ENCODE measurements at regions not wholly inside any gene's neighbourhood (a gene's known extent, or its start where the extent isn't known, plus 50 kb on each side); places are given as distances from the start of the nearest gene placed in this dataset.

DNA sequence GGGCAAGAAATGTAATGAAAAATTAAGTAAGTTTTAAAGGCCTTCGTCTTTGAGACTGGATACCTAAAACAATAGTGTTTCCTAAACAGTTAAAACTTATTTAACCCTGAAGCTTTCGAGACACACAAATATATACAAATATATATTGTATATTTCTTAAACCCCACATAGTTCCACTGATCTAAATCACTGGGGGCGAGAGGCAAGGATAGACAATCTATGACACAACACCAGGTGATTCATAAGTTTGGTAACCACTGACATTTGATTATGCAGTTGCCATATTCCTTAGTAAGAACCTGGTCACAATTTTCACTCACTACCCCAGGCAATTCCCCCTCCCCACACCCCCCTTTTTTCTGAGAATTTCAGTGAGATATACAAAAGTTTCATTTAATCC, 55.3 kb upstream of the BOLA1 start:
- peak overlapping the region; percentile 91 for H3K9ac ChIP-seq
- 3% methylated on average over 3 of the region's 3 CpGs for WGBS (ENCODE audit: low lambda C conversion rate)
- H3K27me3 ChIP-seq (ENCODE audit: insufficient read depth) = no peaks in the 10 kb centered on the region
- H2AFZ ChIP-seq (ENCODE audit: low read depth) = no peak overlapping the region; the same call in 1 of the 2 replicates
- peak overlapping the region; percentile 66 to 73 for H3K4me3 ChIP-seq (ENCODE audit: low read depth in 2 of 2, low read length in 1 of 2)
- H3K36me3 ChIP-seq (replicated peaks in 1 of 2; ENCODE audit: control insufficient read depth in 1 of 2, insufficient read depth in 2 of 2, low read length in 1 of 2) = peaks cover 0 to 21% of the 10 kb centered on the region in 2 experiments
- H4K20me1 ChIP-seq (ENCODE audit: insufficient read depth) = no peaks in the 10 kb centered on the region; the same call in 1 of the 2 replicates
- POLR2A ChIA-PET = interaction anchor here (0.7 to 1.6 kb wide), 2 partner anchors 43 to 194 kb away, joined by 3 to 23 read pairs; a partner anchor contains a TSS
- peak overlapping the region; percentile 59 to 87 for H3K27ac ChIP-seq (ENCODE audit: low read depth in 2 of 2, low read length in 1 of 2)
- no peaks in the 10 kb centered on the region for H3K9me2 ChIP-seq
- CTCF ChIA-PET = no interaction called here
- DNase-seq = no peak
- peaks cover 12% of the 10 kb centered on the region for H3F3A ChIP-seq (replicated peaks; ENCODE audit: insufficient read depth)
- TF ChIP-seq, protein P1, sequence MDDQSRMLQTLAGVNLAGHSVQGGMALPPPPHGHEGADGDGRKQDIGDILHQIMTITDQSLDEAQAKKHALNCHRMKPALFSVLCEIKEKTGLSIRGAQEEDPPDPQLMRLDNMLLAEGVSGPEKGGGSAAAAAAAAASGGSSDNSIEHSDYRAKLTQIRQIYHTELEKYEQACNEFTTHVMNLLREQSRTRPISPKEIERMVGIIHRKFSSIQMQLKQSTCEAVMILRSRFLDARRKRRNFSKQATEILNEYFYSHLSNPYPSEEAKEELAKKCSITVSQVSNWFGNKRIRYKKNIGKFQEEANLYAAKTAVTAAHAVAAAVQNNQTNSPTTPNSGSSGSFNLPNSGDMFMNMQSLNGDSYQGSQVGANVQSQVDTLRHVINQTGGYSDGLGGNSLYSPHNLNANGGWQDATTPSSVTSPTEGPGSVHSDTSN (IDR thresholded peaks at IDR 0.05) = 0 out of 2 replicates have a peak, but pooled peaks have one; percentile 6
- TF ChIP-seq MXI1 (IDR thresholded peaks at IDR 0.05; ENCODE audit: low read depth, low read length) = peak; percentile 4; the same call in 1 of the 2 replicates
- peak; percentile 26; the same call in 1 of the 2 replicates for TF ChIP-seq FOSL2 (IDR thresholded peaks at IDR 0.05; ENCODE audit: borderline replicate concordance, low read depth)
- TF ChIP-seq CHD2 (IDR thresholded peaks at IDR 0.05; ENCODE audit: low read length, partially characterized antibody) = no peak
- TF ChIP-seq JUND (IDR thresholded peaks at IDR 0.05) = 0 out of 2 replicates have a peak, but pooled peaks have one; percentile 8
- TF ChIP-seq TEAD4 (IDR thresholded peaks at IDR 0.05; ENCODE audit: borderline replicate concordance, insufficient read depth) = no peak
- no peak for TF ChIP-seq EZH2phosphoT487 (IDR thresholded peaks at IDR 0.05; ENCODE audit: borderline replicate concordance, low read depth)
- H3K9me3 ChIP-seq = no peaks in the 10 kb centered on the region
- H3K4me1 ChIP-seq (ENCODE audit: control insufficient read depth in 1 of 2, insufficient read depth in 2 of 2, low read depth in 1 of 2, low read length in 1 of 2) = peaks cover 11 to 36% of the 10 kb centered on the region in 2 experiments; a peak in 3 of 4 replicates
- peaks cover 59% of the 10 kb centered on the region for H3K79me2 ChIP-seq (ENCODE audit: insufficient read depth)
- peak overlapping the region; percentile 91 for H3K4me2 ChIP-seq

DNA sequence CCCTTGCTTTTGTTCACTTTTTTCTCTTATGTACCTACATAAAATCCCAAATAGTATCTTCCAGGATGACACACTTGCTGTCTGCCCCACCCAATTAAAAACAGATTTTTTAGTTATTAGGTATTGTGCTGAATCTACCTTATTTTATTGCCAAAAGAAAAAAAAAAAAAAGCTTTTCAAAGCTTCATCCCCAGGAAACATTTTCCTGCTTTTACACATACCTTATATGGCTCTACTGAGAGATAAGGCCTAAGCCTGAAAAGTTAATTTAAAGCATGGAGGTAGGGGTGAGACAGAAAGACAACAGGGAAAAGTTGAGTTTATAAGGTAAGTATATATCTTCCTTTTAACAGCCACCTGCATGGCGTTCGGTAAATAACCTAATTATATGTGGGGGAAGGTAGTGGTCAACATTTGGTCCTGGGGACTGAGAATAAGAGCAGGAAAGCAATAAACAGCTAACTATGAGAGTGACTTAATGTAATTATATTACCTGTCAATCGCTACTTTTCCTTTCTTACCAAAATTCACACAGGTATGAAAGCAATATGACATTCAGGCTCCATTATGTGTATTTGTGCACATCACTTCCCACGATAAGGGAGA, 54.6 kb upstream of the BOLA1 start:
- peaks cover 13 to 39% of the 10 kb centered on the region in 2 experiments; a peak in 3 of 4 replicates for H3K4me1 ChIP-seq (ENCODE audit: control insufficient read depth in 1 of 2, insufficient read depth in 2 of 2, low read depth in 1 of 2, low read length in 1 of 2)
- no peaks in the 10 kb centered on the region for H3K9me3 ChIP-seq
- WGBS (ENCODE audit: low lambda C conversion rate) = 34% methylated on average over 4 of the region's 4 CpGs
- H3K4me3 ChIP-seq (ENCODE audit: low read depth in 2 of 2, low read length in 1 of 2) = peak overlapping the region; percentile 66 to 73
- ChIA-PET POLR2A (interaction anchor here (1.0 to 1.6 kb wide), 3 partner anchors 41 to 43 kb away, joined by 3 to 23 read pairs (median 7); a partner anchor contains a TSS), CTCF (interaction anchor here (0.6 kb wide), 1 partner anchor 1167 kb away, joined by 3 read pairs; no protein-coding TSS in a partner anchor)
- peaks cover 65% of the 10 kb centered on the region for H3K79me2 ChIP-seq (ENCODE audit: insufficient read depth)
- H3K4me2 ChIP-seq = peak overlapping the region; percentile 91
- H3K9ac ChIP-seq = peak overlapping the region; percentile 91; the same call in 1 of the 2 replicates
- H3K36me3 ChIP-seq (replicated peaks in 1 of 2; ENCODE audit: control insufficient read depth in 1 of 2, insufficient read depth in 2 of 2, low read length in 1 of 2) = peaks cover 0 to 21% of the 10 kb centered on the region in 2 experiments
- H4K20me1 ChIP-seq (ENCODE audit: insufficient read depth) = no peaks in the 10 kb centered on the region; the same call in 1 of the 2 replicates
- peaks cover 12% of the 10 kb centered on the region for H3F3A ChIP-seq (replicated peaks; ENCODE audit: insufficient read depth)
- no peaks in the 10 kb centered on the region for H3K9me2 ChIP-seq
- no peak for DNase-seq
- peak overlapping the region; percentile 59 to 79 for H3K27ac ChIP-seq (ENCODE audit: low read depth in 2 of 2, low read length in 1 of 2)
- H2AFZ ChIP-seq (ENCODE audit: low read depth) = no peak overlapping the region
- H3K27me3 ChIP-seq (ENCODE audit: insufficient read depth) = no peaks in the 10 kb centered on the region
- TF ChIP-seq, protein P2, sequence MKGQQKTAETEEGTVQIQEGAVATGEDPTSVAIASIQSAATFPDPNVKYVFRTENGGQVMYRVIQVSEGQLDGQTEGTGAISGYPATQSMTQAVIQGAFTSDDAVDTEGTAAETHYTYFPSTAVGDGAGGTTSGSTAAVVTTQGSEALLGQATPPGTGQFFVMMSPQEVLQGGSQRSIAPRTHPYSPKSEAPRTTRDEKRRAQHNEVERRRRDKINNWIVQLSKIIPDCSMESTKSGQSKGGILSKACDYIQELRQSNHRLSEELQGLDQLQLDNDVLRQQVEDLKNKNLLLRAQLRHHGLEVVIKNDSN (IDR thresholded peaks at IDR 0.05; ENCODE audit: borderline replicate concordance, low read depth) = no peak
- TF ChIP-seq RCOR1 (IDR thresholded peaks at IDR 0.05; ENCODE audit: low read length) (no peak), MXI1 (IDR thresholded peaks at IDR 0.05; ENCODE audit: low read depth, low read length) (no peak), GATA2 (CRISPR knock-in tag; IDR thresholded peaks at IDR 0.05) (no peak), TAF1 (IDR thresholded peaks at IDR 0.05; ENCODE audit: borderline replicate concordance, low read depth, low read length) (no peak), FOXJ3 (CRISPR knock-in tag; IDR thresholded peaks at IDR 0.05) (no peak), FOSL2 (IDR thresholded peaks at IDR 0.05; ENCODE audit: borderline replicate concordance, low read depth) (no peak), RFX5 (IDR thresholded peaks at IDR 0.05; ENCODE audit: low read length) (no peak), SIN3A (IDR thresholded peaks at IDR 0.05; ENCODE audit: borderline replicate concordance, low read depth, low read length) (no peak), RXRA (IDR thresholded peaks at IDR 0.05; ENCODE audit: borderline replicate concordance, low read depth) (no peak)
- TF ChIP-seq, protein P3, sequence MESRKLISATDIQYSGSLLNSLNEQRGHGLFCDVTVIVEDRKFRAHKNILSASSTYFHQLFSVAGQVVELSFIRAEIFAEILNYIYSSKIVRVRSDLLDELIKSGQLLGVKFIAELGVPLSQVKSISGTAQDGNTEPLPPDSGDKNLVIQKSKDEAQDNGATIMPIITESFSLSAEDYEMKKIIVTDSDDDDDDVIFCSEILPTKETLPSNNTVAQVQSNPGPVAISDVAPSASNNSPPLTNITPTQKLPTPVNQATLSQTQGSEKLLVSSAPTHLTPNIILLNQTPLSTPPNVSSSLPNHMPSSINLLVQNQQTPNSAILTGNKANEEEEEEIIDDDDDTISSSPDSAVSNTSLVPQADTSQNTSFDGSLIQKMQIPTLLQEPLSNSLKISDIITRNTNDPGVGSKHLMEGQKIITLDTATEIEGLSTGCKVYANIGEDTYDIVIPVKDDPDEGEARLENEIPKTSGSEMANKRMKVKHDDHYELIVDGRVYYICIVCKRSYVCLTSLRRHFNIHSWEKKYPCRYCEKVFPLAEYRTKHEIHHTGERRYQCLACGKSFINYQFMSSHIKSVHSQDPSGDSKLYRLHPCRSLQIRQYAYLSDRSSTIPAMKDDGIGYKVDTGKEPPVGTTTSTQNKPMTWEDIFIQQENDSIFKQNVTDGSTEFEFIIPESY (IDR thresholded peaks at IDR 0.05; ENCODE audit: borderline replicate concordance, low read depth) = no peak
- TF ChIP-seq, protein P4, sequence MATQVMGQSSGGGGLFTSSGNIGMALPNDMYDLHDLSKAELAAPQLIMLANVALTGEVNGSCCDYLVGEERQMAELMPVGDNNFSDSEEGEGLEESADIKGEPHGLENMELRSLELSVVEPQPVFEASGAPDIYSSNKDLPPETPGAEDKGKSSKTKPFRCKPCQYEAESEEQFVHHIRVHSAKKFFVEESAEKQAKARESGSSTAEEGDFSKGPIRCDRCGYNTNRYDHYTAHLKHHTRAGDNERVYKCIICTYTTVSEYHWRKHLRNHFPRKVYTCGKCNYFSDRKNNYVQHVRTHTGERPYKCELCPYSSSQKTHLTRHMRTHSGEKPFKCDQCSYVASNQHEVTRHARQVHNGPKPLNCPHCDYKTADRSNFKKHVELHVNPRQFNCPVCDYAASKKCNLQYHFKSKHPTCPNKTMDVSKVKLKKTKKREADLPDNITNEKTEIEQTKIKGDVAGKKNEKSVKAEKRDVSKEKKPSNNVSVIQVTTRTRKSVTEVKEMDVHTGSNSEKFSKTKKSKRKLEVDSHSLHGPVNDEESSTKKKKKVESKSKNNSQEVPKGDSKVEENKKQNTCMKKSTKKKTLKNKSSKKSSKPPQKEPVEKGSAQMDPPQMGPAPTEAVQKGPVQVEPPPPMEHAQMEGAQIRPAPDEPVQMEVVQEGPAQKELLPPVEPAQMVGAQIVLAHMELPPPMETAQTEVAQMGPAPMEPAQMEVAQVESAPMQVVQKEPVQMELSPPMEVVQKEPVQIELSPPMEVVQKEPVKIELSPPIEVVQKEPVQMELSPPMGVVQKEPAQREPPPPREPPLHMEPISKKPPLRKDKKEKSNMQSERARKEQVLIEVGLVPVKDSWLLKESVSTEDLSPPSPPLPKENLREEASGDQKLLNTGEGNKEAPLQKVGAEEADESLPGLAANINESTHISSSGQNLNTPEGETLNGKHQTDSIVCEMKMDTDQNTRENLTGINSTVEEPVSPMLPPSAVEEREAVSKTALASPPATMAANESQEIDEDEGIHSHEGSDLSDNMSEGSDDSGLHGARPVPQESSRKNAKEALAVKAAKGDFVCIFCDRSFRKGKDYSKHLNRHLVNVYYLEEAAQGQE (IDR thresholded peaks at IDR 0.05; ENCODE audit: low read depth, low read length) = no peak
- TF ChIP-seq, protein P5, sequence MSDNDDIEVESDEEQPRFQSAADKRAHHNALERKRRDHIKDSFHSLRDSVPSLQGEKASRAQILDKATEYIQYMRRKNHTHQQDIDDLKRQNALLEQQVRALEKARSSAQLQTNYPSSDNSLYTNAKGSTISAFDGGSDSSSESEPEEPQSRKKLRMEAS (IDR thresholded peaks at IDR 0.05; ENCODE audit: low read depth) = no peak
